Endothelial cell of umbilical vein (primary cell): ENCODE measurements at regions not wholly inside any gene's neighbourhood (a gene's known extent, or its start where the extent isn't known, plus 50 kb on each side); places are given as distances from the start of the nearest gene placed in this dataset.

Experiments used
- BruUV-seq: library from RNA; stranded (reverse); fragments of 400-500 nt; replicated peaks from 2 replicates; lab custom pipeline; 2021; lab: Mats Ljungman, UMichigan
- CTCF ChIA-PET: fragments of 300-600, 350-600 bp; sonication (Branson Sonifier 250); formaldehyde crosslinking; loops from one replicate; lab custom pipeline; 2021; ENCODE audit warnings: antibody characterized with exemption, inconsistent platforms; lab: Charles Lee
- POLR2A ChIA-PET: fragments of 300-600, 350-600 bp; sonication (Branson Sonifier 250); formaldehyde crosslinking; loops from one replicate; lab custom pipeline; 2021; ENCODE audit warnings: antibody characterized with exemption, inconsistent platforms; lab: Charles Lee
- DNase-seq: peaks from one replicate; pipeline ENCODE4 v3.0.0-alpha.2; 2011; ENCODE audit warnings: low read depth, low spot score
- FAIRE-seq: peaks from 2 replicates; lab custom pipeline; 2011; peaks lifted over from hg19 to GRCh38; lab: Jason Lieb, UNC
- H2AFZ ChIP-seq: 2 replicates; pipeline ENCODE4 v1.6.0; 2012; ENCODE audit warnings: low read depth, low read length, control low read depth, inconsistent platforms
- H3K27ac ChIP-seq: 2 replicates; pipeline ENCODE4 v1.5.1; 2011; ENCODE audit warnings: low read depth, mild to moderate bottlenecking, control low read depth, low read length, moderate library complexity; ENCODE audit not compliant: insufficient read depth
- H3K27me3 ChIP-seq, 2 experiments: 2 replicates each; pipeline versions ENCODE4 v1.6.0 to v1.6.1; 2011; ENCODE audit warnings: low read length in 2 of 2, mixed read lengths in 1 of 2; ENCODE audit not compliant: control insufficient read depth in 2 of 2, insufficient read depth in 2 of 2
- H3K36me3 ChIP-seq, 2 experiments: 2 replicates in 1 of 2; 3 replicates in 1 of 2; pipeline ENCODE4 v1.5.1; 2011; ENCODE audit warnings: low read length in 2 of 2, mild to moderate bottlenecking in 1 of 2, moderate library complexity in 1 of 2; ENCODE audit not compliant: control insufficient read depth in 2 of 2, insufficient read depth in 2 of 2; ENCODE audit errors: extremely low read depth in 1 of 2
- H3K4me1 ChIP-seq: 3 replicates; pipeline ENCODE4 v1.5.1; 2011; ENCODE audit warnings: mild to moderate bottlenecking, low read length; ENCODE audit not compliant: control insufficient read depth, insufficient read depth; ENCODE audit errors: extremely low read depth
- H3K4me2 ChIP-seq: 2 replicates; pipeline ENCODE4 v1.6.1; 2011; ENCODE audit warnings: low read length, control low read depth, mixed read lengths; ENCODE audit not compliant: insufficient read depth
- H3K4me3 ChIP-seq, 3 experiments: fragments of 200-600 bp in 1 of 3; sonication (generic), shearing (Covaris generic) in 1 of 3; replicated peaks in 1 of 3; 2 replicates each; pipeline ENCODE4 v1.5.1; 2011 to 2016; ENCODE audit warnings: control low read depth in 3 of 3, low read length in 3 of 3, mild to moderate bottlenecking in 2 of 3, inconsistent platforms in 1 of 3, low read depth in 1 of 3, moderate library complexity in 1 of 3; ENCODE audit not compliant: insufficient read depth in 1 of 3
- H3K79me2 ChIP-seq: 2 replicates; pipeline ENCODE4 v1.6.0; 2012; ENCODE audit warnings: low read length, inconsistent platforms; ENCODE audit not compliant: control insufficient read depth, insufficient read depth
- H3K9ac ChIP-seq: replicated peaks from 2 replicates; pipeline ENCODE3; 2011; ENCODE audit warnings: low read length, control low read depth; ENCODE audit not compliant: insufficient read depth; ENCODE audit errors: extremely low read depth
- H3K9me1 ChIP-seq: replicated peaks from 3 replicates; pipeline ENCODE4 v1.6.0; 2011; ENCODE audit warnings: mild to moderate bottlenecking, low read length; ENCODE audit not compliant: control insufficient read depth, insufficient read depth; ENCODE audit errors: extremely low read depth
- H3K9me3 ChIP-seq: replicated peaks from 2 replicates; pipeline ENCODE4 v1.5.1; 2012; ENCODE audit warnings: low read length, inconsistent platforms; ENCODE audit not compliant: control insufficient read depth, insufficient read depth
- H4K20me1 ChIP-seq: replicated peaks from 2 replicates; pipeline ENCODE3; 2011; ENCODE audit warnings: mild to moderate bottlenecking, low read length; ENCODE audit not compliant: control insufficient read depth, insufficient read depth; ENCODE audit errors: extremely low read depth
- CTCF ChIP-seq, 2 donors: IDR thresholded peaks; 1 replicate in 1 of 2; 2 replicates in 1 of 2; pipeline ENCODE4 v1.5.1; 2011; ENCODE audit warnings: low read length in 2 of 2, mild to moderate bottlenecking in 2 of 2, moderate library complexity in 2 of 2, control low read depth in 1 of 2, inconsistent platforms in 1 of 2, low read depth in 1 of 2; ENCODE audit not compliant: insufficient read depth in 1 of 2; ENCODE audit errors: extremely low read depth in 1 of 2
- FOS ChIP-seq: IDR thresholded peaks from 2 replicates; pipeline ENCODE4 v1.6.1; 2011; ENCODE audit warnings: mild to moderate bottlenecking, low read length, moderate library complexity, borderline replicate concordance; ENCODE audit not compliant: insufficient read depth
- GATA2 ChIP-seq: IDR thresholded peaks from 2 replicates; pipeline ENCODE4 v1.7.0; 2011; ENCODE audit warnings: low read depth, mild to moderate bottlenecking, moderate library complexity, mixed read lengths, low read length; ENCODE audit not compliant: insufficient read length, insufficient read depth
- JUN ChIP-seq: IDR thresholded peaks from 2 replicates; pipeline ENCODE4 v1.6.1; 2011; ENCODE audit warnings: borderline replicate concordance, low read depth; ENCODE audit not compliant: insufficient read length, insufficient read depth
- MYC ChIP-seq: IDR thresholded peaks from one replicate; pipeline ENCODE4 v1.6.1; 2011; ENCODE audit warnings: mild to moderate bottlenecking, low read depth, low read length
- POLR2AphosphoS5 ChIP-seq: IDR thresholded peaks from 2 replicates; pipeline ENCODE4 v1.6.1; 2012; ENCODE audit warnings: low read depth, mild to moderate bottlenecking, control low read depth, low read length, moderate library complexity; ENCODE audit not compliant: insufficient read depth
- dilution Hi-C: fragments of 300-500 bp; cut with MboI; formaldehyde crosslinking; loops from one replicate; pipeline ENCODE4 v1.15.0; 2019; ENCODE audit warnings: low sequenced_read_pairs; ENCODE audit not compliant: extremely low pct_ligation_motif_present
- intact Hi-C: fragments of 100-400 bp; cut with micrococcal nuclease; formaldehyde crosslinking; loops from one replicate; pipeline ENCODE4 v1.10.0; 2022

GRCh38 chr10:120684226-120684625 is 166.9 kb upstream of the WDR11 start:
- peaks cover 17% of the 10 kb centered on the region for H3K4me1 ChIP-seq
- dilution Hi-C loops (no loop called here), intact Hi-C loops (loop anchor here (2.0 to 5.0 kb wide), 2 partner anchors 51 to 72 kb away; no protein-coding TSS in a partner anchor)
- peak overlapping the region; percentile 46 for H3K4me2 ChIP-seq
- no peak overlapping the region for H3K9ac ChIP-seq
- no peaks in the 10 kb centered on the region for H3K36me3 ChIP-seq
- no peaks in the 10 kb centered on the region for H3K9me3 ChIP-seq
- H4K20me1 ChIP-seq: no peaks in the 10 kb centered on the region
- no peak overlapping the region for H3K4me3 ChIP-seq
- FAIRE-seq: peak; percentile 74
- DNase-seq: peak; percentile 77
- POLR2A ChIA-PET: interaction anchor here (1.2 kb wide), 1 partner anchor 42 kb away, joined by 7 read pairs; no protein-coding TSS in a partner anchor
- H2AFZ ChIP-seq: peak overlapping the region; percentile 10
- H3K9me1 ChIP-seq: no peaks in the 10 kb centered on the region
- peak overlapping the region; percentile 42 for H3K27ac ChIP-seq
- TF ChIP-seq FOS: peak; percentile 32
- peak; percentile 83 for TF ChIP-seq GATA2
- no peak for TF ChIP-seq POLR2AphosphoS5
- TF ChIP-seq CTCF (IDR thresholded peaks at IDR 0.05; ENCODE audit: extremely low read depth in 1 of 2, insufficient read depth in 1 of 2, low read depth in 1 of 2, low read length in 2 of 2): no peak
- H3K27me3 ChIP-seq: no peaks in the 10 kb centered on the region
- BruUV-seq: no TSS peak
- no peaks in the 10 kb centered on the region for H3K79me2 ChIP-seq
- CTCF ChIA-PET: interaction anchor here (0.8 to 2.7 kb wide), 6 partner anchors 13 to 261 kb away, joined by 3 to 10 read pairs (median 4); no protein-coding TSS in a partner anchor

GRCh38 chr10:120685136-120685535 is 166.0 kb upstream of the WDR11 start:
- H3K36me3 ChIP-seq: no peaks in the 10 kb centered on the region
- no peak overlapping the region for H3K4me2 ChIP-seq
- no peak overlapping the region for H3K4me3 ChIP-seq
- no peaks in the 10 kb centered on the region for H3K79me2 ChIP-seq
- ChIA-PET POLR2A (interaction anchor here (1.2 kb wide), 1 partner anchor 43 kb away, joined by 7 read pairs; no protein-coding TSS in a partner anchor), CTCF (no interaction called here)
- FAIRE-seq (no peak), DNase-seq (no peak)
- H3K9me1 ChIP-seq: no peaks in the 10 kb centered on the region
- BruUV-seq: no TSS peak
- no peaks in the 10 kb centered on the region for H4K20me1 ChIP-seq
- H3K9ac ChIP-seq: no peak overlapping the region
- intact Hi-C loops (loop anchor here (2.0 kb wide), 1 partner anchor 50 kb away; no protein-coding TSS in a partner anchor), dilution Hi-C loops (no loop called here)
- TF ChIP-seq MYC: no peak
- TF ChIP-seq JUN: no peak
- H2AFZ ChIP-seq: no peak overlapping the region
- H3K4me1 ChIP-seq: peaks cover 17% of the 10 kb centered on the region
- H3K27ac ChIP-seq: no peak overlapping the region
- H3K9me3 ChIP-seq: no peaks in the 10 kb centered on the region
- no peaks in the 10 kb centered on the region for H3K27me3 ChIP-seq
